GM21619 (cell line): ENCODE measurements at regions not wholly inside any gene's neighbourhood (a gene's known extent, or its start where the extent isn't known, plus 50 kb on each side); places are given as distances from the start of the nearest gene placed in this dataset.
"Not testable (repeated sequence)": the region's sequence is repeated elsewhere in the genome, so short reads cannot be mapped to it uniquely, and the experiment has no call there.

Experiments used
- ATAC-seq: cut with Tn5 transposase; IDR thresholded peaks from one replicate; pipeline ENCODE4 v1.9.1; 2021; ENCODE audit not compliant: unreplicated experiment

DNA sequence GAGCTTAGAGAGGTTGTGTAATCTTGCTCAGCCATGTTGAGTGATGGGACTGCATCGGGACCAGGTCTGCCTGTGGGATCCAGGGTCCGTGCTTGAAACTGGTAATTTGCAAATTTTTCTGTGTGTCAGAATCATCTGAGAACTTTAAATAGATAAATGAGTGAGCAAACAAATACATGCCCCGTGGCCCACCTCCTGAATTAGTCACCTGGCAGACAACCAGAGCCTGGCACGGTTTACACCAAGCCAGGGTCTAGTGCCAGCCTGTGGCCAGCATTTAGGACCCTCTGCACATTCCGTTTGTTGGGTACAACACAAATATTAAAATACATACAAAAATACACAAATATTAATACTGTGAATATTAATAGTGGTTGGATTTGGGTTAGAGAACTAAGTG, 90.6 kb upstream of the STOX2 start:
- no peak for ATAC-seq

DNA sequence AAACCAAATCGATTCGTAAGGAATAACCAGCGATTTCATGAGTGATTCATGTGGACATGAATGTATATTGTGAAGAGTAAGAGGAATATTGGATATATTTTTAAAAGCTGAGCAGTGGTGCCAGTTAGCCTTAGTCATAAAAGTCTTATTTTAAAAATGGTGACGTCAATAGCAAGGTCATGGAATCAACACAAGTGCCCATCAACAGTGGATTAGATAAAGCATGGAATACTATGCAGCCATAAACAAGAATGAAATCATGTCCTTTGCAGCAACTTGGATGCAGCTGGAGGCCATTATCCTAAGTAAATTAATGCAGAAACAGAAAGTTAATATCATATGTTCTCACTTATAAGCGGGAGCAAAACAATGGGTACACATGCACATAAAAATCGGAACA, 89.0 kb upstream of the STOX2 start:
- ATAC-seq = no peak

DNA sequence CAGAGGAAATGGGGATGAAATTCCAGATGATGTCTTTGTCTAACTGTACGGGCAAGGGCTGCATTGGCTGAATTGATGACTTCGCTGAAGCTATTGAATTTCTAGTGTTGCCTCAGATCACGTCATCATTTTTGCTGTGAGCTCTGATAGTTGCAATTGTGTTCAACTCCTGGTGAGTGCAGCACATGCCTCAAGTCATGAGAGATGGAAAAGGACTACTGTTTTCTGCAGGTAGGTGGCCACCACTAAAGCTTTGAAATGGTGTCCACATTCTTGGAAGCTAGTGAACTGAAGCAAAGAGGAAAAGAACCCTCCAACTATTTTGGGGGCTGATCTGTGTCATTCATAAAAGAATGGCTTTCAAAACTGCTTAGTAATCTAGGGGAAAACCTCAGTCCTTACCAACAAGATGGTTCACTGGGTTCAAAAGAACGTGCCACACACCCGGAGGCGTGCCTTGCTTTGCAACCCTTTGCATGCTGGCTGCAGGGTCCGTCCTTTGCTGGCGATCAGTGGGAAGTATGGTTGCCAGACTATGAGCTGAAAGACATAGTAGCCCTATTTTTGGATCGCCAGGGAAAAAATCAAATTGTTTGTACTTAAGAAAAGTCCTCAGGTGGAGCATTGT, 88.1 kb upstream of the STOX2 start:
- ATAC-seq = no peak

DNA sequence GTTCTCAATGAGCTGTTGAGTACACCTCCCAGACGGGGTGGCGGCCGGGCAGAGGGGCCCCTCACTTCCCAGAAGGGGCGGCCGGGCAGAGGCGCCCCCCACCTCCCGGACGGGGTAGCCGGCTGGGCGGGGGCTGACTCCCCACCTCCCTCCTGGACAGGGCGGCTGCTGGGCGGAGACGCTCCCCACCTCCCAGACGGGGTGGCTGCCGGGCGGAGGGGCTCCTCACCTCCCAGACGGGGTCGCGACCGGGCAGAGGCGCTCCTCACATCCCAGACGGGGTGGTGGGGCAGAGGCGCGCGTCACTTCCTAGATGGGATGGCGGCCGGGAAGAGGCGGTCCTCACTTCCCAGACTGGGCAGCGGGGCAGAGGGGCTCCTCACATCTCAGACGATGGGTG, 86.5 kb upstream of the STOX2 start:
- not testable (repeated sequence) for ATAC-seq

DNA sequence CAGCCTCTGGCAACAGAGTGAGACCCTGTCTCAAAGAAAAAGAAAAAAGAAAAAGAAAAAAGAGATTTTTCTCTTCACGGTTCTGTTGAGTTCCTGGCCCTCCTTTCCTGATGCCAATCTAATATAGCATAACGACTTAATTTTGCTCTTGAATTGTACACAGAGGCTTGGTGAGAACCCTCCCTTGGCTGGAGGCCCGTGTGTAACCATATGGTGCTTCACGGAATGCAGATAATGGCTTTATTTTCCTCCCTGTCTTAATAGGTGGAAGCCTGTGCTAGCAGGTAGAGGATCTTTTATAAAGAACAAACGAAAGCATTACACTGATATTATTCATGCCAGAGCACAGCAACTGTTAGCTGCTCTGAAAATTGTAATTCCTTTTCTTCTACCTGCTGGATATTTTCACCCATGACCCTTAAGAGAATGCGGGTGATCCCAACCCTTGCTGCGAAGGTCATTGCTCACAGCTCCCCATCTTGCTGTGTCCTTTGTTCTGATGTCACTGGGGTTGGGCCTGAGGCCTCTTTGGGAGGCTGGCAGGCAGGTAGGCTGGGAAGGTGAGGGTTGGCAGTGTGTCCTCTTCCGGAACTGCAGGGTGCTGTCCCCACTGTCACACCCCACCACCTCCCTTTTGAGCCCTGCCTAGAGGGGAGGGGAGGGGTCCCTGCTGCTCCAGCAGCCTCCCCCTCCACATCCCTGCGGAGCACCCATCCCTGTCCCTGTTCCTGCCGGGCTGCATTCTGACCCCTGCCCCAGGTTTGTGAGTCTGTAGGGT, 83.8 kb upstream of the STOX2 start:
- no peak for ATAC-seq

DNA sequence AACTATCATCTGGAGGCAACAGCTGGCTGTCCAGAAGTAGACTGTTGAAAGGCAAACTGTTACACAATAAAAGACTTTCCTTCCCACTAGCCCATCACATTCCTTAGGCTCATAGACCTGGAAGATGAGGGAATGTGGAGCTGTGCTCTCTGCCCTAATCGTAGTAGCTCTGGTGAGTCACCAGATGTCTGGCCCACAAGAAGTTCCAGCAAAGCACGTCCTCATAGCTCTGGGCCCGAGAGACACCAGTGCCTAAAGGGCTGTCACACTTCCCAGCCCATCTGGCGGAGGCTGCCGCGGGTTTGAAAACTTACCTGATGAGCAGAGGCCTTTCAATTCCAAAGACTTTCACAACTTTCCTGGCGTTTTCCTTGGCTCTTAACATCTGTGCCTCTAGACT, 81.7 kb upstream of the STOX2 start:
- ATAC-seq = no peak

DNA sequence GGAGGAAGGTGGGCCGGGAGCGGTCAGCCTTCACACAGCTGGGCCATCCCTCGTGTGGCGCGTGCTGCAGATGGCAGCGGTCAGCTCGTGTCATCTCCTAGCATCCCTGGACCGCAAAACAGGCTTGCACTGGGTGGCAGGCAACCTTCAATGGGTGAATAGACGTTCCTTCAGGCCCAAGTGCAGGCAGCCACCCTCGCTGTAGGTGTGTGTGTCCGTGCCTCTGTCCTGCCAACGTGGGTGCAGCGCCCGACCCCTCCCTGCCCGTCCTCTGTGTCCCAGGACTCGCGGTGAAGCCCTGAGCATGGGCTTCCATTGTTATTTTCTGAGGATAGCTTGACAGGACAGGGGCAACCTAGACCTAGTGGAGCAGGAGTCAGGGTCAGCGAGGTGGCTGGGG, 79.8 kb upstream of the STOX2 start:
- ATAC-seq = no peak

DNA sequence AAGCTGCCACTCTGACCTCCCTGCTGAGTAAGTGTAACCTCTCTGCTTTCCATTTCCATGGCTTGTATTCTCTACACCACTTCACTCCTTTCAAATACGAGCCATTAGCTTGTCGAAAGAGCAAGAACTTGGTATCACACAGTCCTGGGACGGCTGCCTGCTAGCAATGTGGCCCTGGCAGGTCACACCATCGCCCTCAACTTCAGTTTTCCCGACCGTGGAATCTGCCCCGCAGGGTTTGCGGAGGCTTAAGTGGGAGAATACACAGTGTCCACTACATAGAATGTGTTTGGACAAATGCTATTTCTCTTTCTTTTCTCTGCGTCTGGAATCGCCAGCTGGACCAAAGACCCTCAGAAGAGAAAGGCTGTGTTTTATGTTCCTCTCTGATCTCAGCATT, 78.6 kb upstream of the STOX2 start:
- no peak for ATAC-seq

DNA sequence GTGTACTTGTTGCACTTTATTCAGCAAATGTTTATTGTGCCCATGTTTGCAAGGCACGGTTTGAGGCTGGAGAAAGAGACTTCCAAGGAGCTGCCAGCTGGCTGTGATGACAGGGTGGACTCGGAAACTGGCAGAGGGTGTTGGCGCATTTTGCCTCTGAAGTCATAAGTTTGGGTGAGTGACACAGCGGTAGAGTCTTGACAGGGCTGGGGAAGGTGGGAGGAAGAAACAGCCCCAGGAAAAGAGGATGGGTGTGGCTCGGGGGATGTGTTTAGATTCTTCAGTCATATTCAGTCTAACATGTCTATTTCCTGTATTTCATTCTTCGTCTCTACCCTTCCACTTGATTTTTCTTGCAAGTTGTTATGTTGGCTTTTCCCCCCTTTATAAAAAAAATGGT, 77.0 kb upstream of the STOX2 start:
- no peak for ATAC-seq

DNA sequence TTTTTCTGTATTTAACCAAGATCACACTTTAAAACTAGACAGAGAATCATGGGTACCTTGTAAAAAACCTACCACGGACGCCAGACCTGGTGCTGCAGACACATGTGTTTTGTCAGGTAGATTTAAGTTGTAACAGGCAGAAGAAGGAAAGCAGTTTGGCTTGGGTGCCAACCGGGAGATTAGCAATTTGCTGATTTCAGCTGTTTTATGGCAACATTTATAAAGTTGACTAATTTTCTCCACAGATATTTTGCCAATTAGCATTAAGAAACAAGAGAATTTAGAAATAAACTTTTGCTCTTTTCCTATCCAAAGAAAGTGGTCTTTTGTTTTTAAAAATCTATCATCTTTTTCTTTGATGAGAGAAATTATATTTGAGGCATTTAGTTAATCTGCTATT, 76.3 kb upstream of the STOX2 start:
- ATAC-seq = no peak

DNA sequence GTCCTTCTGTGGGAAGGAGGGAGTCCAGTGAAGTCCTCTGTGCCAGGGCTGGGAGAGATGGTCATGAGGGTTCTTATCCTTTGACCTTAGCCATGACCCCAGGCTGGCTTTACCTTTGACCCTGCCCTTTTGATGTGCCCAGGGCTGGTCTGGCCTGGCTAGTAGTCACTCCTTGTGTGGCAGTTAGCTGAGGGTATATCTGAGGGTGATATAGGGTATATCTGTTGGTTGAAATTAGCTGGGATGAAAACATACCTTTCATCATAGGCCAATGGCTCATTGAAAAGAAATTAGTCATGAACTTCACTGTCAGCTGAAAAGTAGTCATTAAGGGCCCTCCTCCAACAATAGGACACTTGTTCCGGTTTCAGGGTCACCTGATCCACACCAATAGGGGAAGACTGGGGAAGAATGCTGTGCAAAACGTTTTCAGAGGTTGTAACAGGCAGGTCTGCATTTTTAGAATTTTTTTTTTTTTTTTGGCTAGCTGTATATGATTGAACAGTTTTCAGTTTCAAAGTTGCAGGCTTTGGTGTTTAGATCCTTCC, 74.6 kb upstream of the STOX2 start:
- no peak for ATAC-seq

DNA sequence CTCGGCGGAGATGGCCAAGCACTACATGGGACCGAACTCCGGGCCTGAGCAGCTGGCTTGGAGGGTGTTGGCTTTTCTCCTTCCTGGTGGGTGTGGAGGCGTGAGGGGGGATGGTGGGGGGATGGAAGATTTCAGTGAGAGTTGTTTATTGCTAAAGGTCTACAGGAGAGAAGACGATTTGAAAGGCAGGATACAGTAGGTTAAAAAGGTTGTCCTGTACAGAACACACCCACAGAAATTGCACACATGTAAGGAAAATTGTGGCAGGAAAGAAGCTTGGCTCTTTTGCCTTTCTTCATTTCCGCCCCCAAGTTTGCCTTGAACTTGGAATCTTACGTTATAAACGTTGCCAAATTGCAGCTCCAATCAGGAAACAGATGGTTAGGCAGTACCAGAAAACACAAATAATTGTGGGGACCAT, 74.1 kb upstream of the STOX2 start:
- no peak for ATAC-seq

DNA sequence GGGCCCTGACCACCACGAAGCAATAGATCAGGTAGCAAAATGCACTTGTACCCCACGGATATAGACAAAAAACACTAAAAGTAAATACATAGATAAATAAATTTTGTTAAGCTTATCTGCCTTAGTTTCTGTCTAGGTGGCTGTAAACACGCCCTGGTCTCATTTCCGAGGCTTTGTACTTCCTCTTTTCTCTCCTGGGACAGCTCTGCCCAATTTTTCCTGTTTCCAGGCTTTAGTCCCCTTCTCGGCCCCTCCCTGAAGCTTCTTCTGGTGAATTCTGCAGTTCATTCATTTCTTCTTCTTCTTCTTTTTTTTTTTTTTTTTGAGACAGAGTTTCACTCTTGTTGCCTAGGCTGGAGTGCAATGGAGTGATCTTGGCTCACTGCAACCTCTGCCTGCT, 73.4 kb upstream of the STOX2 start:
- ATAC-seq = no peak

DNA sequence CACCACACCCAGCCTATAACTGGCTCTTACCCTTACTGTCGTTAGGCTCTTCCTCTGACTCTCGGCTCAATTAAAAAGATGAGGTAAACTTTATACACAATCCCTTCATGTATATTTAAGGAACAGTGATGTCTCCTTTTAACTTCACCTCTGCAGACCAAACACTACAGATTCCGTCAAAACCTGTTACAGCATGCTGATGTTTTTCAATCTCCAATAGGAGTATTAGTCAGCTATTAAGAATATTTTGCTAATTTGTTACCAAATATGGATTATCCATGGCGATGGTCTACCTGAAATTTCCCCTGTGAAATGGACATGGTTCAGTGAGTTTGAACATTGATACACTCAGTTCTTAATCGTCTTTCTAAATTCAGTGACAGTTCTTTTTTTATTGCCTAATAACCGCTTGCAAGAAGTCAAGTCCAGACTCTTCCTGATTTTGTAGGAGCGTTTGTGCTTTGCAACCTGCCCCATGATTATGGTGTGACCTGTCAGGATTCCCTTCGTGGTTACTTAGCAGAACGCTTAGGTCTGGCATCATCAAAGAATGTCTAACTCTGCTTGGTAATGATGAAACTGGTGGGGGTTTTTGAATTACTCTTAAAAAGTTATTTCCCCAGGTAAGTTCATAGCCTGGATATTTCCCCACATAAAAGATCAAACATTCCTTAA, 72.2 kb upstream of the STOX2 start:
- ATAC-seq = no peak

DNA sequence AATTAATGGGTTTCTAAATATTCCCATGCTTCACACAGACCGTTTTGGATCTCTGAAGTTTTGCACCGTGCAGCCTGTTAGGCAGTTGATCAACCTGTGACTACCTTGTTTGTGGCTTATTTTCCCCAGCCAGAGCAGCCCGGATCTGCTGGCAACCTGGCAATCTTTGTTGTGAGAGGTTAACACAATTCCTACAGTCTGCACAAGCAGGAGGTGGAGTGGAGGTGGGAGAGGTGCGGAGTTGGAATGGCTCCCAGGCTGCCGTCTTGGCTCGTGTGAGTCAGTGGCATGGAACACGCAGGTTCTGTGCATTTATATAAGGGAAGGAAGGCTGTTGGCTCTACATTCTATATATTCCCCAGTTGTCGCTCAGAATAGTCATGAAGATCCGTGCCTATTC, 70.9 kb upstream of the STOX2 start:
- no peak for ATAC-seq

DNA sequence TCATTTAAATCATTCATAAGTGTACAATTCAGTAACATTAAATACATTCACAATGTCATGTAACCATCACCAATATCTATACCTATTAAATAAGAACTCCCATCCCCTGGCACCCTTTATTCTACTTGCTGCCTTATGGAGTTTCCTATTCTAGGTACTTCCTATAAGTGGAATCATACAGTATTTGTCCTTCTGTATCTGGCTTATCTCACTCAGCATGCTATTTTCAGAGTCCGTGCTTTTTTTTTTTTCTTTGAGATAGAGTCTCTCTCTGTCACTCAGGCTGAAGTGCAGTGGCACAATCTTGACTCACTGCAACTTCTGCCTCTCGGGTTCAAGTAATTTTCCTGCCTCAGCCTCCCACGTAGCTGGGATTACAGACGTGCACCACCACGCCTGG, 67.9 kb upstream of the STOX2 start:
- ATAC-seq = no peak

DNA sequence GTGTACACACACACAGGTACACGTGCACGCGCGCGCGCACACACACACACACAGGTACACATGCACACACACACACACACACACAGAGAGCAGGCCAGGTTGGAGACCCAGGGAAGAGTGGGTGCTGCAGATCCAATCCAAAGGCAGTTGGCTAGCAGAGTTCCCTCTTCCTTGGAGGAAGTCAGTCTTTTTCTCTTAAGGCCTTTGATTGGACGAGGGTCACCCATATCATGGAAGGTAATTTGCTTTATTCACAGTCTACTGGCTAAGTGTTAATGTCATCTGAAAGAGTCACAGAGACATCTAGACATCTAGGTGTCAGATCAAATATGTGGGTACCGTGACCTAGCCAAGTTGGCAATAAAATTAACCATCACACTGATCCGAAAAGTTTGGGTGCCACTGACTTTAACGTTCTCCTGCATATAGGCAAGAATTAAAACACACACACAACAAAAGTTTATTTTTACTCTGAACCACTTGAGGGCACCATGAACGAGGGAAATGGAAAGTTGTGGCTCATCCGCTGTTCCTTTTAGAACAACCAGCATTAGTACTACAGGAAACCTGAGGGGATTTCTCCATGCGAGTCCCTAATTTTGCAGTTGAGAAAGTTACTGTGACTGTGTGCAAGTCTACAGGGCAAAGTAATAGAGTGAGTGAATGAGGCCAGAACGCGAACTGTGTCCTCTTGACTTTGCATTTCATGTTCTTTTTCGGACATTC, 66.0 kb upstream of the STOX2 start:
- no peak for ATAC-seq

DNA sequence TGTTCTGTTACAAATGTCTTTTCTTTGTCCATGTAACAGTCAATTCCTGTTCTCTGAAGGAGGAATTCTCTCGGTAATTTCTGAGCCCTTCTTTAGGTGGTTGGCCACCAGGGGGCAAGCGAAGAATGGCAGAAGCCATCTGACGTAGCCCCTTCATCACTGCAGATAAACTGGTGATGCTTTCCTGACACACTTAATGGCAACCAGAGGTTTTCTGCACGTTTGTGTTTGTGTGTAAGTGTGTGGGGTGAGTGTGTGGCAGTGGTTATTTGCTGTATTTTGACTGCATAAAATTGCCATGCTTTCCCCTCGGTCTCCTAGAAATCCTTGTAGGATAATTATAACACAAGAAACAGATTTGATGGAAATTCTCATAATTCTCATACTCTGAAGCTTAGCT, 64.8 kb upstream of the STOX2 start:
- ATAC-seq = peak; percentile 73

DNA sequence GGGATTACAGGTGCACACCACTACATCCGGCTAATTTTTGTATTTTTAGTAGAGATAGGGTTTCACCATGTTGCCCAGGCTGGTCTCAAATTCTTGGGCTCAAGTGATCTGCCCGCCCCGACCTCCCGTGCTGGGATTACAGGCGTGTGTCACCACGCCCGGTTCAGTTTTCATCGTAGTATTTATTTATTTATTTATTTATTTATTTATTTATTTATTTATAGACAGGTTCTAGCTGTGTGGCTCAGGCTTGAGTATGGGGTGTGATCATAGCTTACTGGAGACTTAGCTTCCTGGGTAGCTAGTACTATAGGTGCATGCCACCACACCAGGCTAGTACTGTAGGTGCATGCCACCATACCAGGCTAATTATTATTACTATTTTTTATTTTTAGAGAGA, 64.1 kb upstream of the STOX2 start:
- no peak for ATAC-seq

DNA sequence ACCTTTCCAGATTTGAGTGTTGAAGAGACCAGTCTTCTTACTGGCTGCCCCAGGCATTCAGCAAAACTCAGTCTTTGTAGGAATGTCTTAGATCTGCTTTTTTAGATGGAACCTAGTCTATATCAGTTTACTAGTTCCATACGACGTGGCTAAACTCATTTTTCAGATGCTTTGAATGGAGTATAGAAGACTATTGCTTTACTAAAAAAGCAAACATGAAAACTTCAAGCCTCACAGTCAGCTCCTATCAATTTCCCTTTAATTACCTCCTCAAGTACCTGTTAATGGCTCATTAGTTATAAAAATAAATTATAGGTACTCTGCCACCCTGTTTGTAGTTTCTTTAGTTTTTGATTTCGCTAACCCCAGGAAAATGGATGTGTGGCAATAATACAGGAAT, 63.0 kb upstream of the STOX2 start:
- ATAC-seq = no peak

DNA sequence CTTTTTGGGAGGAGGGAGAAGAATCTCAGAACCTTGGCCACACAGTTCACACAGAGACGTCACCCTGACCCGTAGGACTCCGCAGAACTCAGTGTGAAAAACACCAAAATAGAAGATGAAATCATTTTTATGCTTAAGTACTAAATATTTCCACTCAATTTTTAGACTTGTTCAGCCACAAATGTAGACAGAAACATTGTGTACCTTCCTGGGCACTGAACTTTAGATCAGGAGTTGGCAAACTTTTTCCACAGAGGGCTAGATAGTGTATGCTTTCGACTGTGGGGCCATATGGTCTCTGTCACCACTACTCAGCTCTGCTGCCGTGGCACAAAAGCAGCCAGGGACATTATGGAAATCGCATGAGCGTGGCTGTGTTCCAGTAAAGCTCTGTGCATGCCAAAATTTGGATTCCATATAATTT, 61.8 kb upstream of the STOX2 start:
- no peak for ATAC-seq
